ENCODE measurements at regions not wholly inside any gene's neighbourhood (a gene's known extent, or its start where the extent isn't known, plus 50 kb on each side); places are given as distances from the start of the nearest gene placed in this dataset.

GRCh38 chr13:26503826-26504594, 53.5 kb upstream of the WASF3 start:
- Histone ChIP-seq H3K9ac (ENCODE audit: low read depth, low read length, poor library complexity) (no peak overlapping the region), H3K4ac (ENCODE audit: low read length) (no peak overlapping the region), H3K4me2 (ENCODE audit: insufficient read depth, low read length, poor library complexity, severe bottlenecking) (no peak overlapping the region), H2BK5ac (ENCODE audit: low read length) (no peak overlapping the region), H3K9me3 (replicated peaks in 1 of 2; ENCODE audit: control insufficient read depth in 2 of 2, insufficient read depth in 1 of 2, low read depth in 1 of 2, low read length in 2 of 2) (peaks cover 0 to 4% of the 10 kb centered on the region in 2 donors), H3K18ac (ENCODE audit: low read length) (no peak overlapping the region), H4K8ac (ENCODE audit: low read depth, low read length) (no peak overlapping the region), H3K79me1 (ENCODE audit: low read depth, low read length) (no peaks in the 10 kb centered on the region), H3K27me3 (ENCODE audit: control insufficient read depth in 3 of 3, insufficient read depth in 3 of 3, low read depth in 1 of 3, low read length in 3 of 3) (peaks cover 0 to 7% (median 0%) of the 10 kb centered on the region in 3 experiments), H3K4me1 (ENCODE audit: control insufficient read depth in 2 of 2, insufficient read depth in 1 of 2, low read depth in 1 of 2, low read length in 2 of 2) (peaks cover 0 to 13% of the 10 kb centered on the region in 2 donors), H2BK15ac (ENCODE audit: low read length) (no peak overlapping the region), H3K4me3 (ENCODE audit: low read length in 2 of 2) (no peak overlapping the region), H3K27ac (replicated peaks; ENCODE audit: low read length) (no peak overlapping the region), H3K14ac (ENCODE audit: low read length) (no peak overlapping the region), H2BK12ac (ENCODE audit: low read length) (no peak overlapping the region), H2AK5ac (ENCODE audit: low read depth, low read length) (no peak overlapping the region), H2AFZ (ENCODE audit: low read length) (no peak overlapping the region), H2BK120ac (ENCODE audit: low read depth, low read length) (no peak overlapping the region), H4K91ac (ENCODE audit: low read depth, low read length, poor library complexity) (no peak overlapping the region), H3K23ac (ENCODE audit: low read depth, low read length, poor library complexity) (no peak overlapping the region), H3K36me3 (replicated peaks in 1 of 2; ENCODE audit: control insufficient read depth in 2 of 2, insufficient read depth in 2 of 2, low read length in 2 of 2) (no peaks in the 10 kb centered on the region)
- no CpG with 5 or more reads among the region's 8 CpGs for WGBS, 2 donors (ENCODE audit: extremely low coverage in 2 of 2, insufficient read length in 2 of 2, insufficient replicate concordance in 1 of 2)
- DNase-seq (ENCODE audit: low spot score): no peak
